SK-N-SH treated with all-trans-retinoic acid at 6 μM for 48 hours (cell line): ENCODE measurements at regions not wholly inside any gene's neighbourhood (a gene's known extent, or its start where the extent isn't known, plus 50 kb on each side); places are given as distances from the start of the nearest gene placed in this dataset.

Experiments
- ATAC-seq: fragments of 200-7000 bp; cut with Tn5 transposase; 3 replicates; pipeline ENCODE4 v1.9.1; 2020; ENCODE audit warnings: mild to moderate bottlenecking, moderate library complexity
- ARNTL ChIP-seq: fragments of 450-650 bp; formaldehyde crosslinking; IDR thresholded peaks from 2 replicates; pipeline ENCODE4 v1.5.0; 2020; ENCODE audit warnings: low read depth, mild to moderate bottlenecking, moderate library complexity, borderline replicate concordance
- BACH2 ChIP-seq: fragments of 250-450 bp; sonication (Bioruptor Pico); IDR thresholded peaks from 2 replicates; pipeline ENCODE4 v1.9.0; 2021; ENCODE audit warnings: mild to moderate bottlenecking, borderline replicate concordance
- CSDC2 ChIP-seq: fragments of 250-450 bp; sonication (Bioruptor Pico); IDR thresholded peaks from 2 replicates; pipeline ENCODE4 v1.5.0; 2020; ENCODE audit warnings: mild to moderate bottlenecking, moderate library complexity
- ESRRG ChIP-seq: fragments of 250-450 bp; sonication (Bioruptor Pico); IDR thresholded peaks from 2 replicates; pipeline ENCODE4 v1.6.1; 2021; ENCODE audit warnings: mild to moderate bottlenecking
- GLIS3 ChIP-seq: fragments of 250-450 bp; sonication (Bioruptor Pico); IDR thresholded peaks from 2 replicates; pipeline ENCODE4 v1.5.0; 2020; ENCODE audit warnings: mild to moderate bottlenecking, moderate library complexity
- ISL1 ChIP-seq: fragments of 250-450 bp; sonication (Bioruptor Pico); IDR thresholded peaks from 2 replicates; pipeline ENCODE4 v2.1.2; 2022; ENCODE audit warnings: mild to moderate bottlenecking, moderate library complexity
- OSR1 ChIP-seq: fragments of 250-450 bp; sonication (Bioruptor Pico); IDR thresholded peaks from 2 replicates; pipeline ENCODE4 v1.8.0; 2022; ENCODE audit warnings: moderate library complexity, mild to moderate bottlenecking, inconsistent platforms
- PPARA ChIP-seq: fragments of 250-450 bp; sonication (Bioruptor Pico); IDR thresholded peaks from 2 replicates; pipeline ENCODE4 v1.5.0; 2020; ENCODE audit warnings: mild to moderate bottlenecking, borderline replicate concordance
- RARB ChIP-seq: fragments of 250-450 bp; sonication (Bioruptor Pico); IDR thresholded peaks from 2 replicates; pipeline ENCODE4 v1.8.0; 2021; ENCODE audit warnings: mild to moderate bottlenecking, moderate library complexity
- TCF4 ChIP-seq: fragments of 250-450 bp; sonication (Bioruptor Pico); IDR thresholded peaks from 2 replicates; pipeline ENCODE4 v1.8.0; 2021; ENCODE audit warnings: mild to moderate bottlenecking, moderate library complexity, borderline replicate concordance
- TOX ChIP-seq: fragments of 250-450 bp; sonication (Bioruptor Pico); IDR thresholded peaks from 2 replicates; pipeline ENCODE4 v1.8.0; 2021; ENCODE audit warnings: mild to moderate bottlenecking, moderate library complexity, borderline replicate concordance
- ZC3H10 ChIP-seq: fragments of 250-450 bp; sonication (Bioruptor Pico); IDR thresholded peaks from 2 replicates; pipeline ENCODE4 v1.5.1; 2021; ENCODE audit warnings: mild to moderate bottlenecking, moderate library complexity
- ZFP3 ChIP-seq: fragments of 250-450 bp; sonication (Bioruptor Pico); IDR thresholded peaks from 2 replicates; pipeline ENCODE4 v1.5.0; 2020; ENCODE audit warnings: mild to moderate bottlenecking, moderate library complexity
- ZFP30 ChIP-seq: fragments of 450-650 bp; formaldehyde crosslinking; IDR thresholded peaks from 2 replicates; pipeline ENCODE4 v1.5.0; 2022; ENCODE audit warnings: mild to moderate bottlenecking, moderate library complexity
- ZNF565 ChIP-seq: fragments of 450-650 bp; formaldehyde crosslinking; conservative IDR thresholded peaks from 2 replicates; pipeline ENCODE4 v1.5.0; 2020; ENCODE audit warnings: low read depth, mild to moderate bottlenecking, moderate library complexity
- ZNF70 ChIP-seq: fragments of 450-650 bp; formaldehyde crosslinking; IDR thresholded peaks from 2 replicates; pipeline ENCODE4 v1.5.0; 2020; ENCODE audit warnings: mild to moderate bottlenecking, moderate library complexity
- ZNF8 ChIP-seq: fragments of 450-650 bp; formaldehyde crosslinking; IDR thresholded peaks from 2 replicates; pipeline ENCODE4 v1.5.0; 2020; ENCODE audit warnings: mild to moderate bottlenecking, moderate library complexity
- TF ChIP-seq, protein P1 (sequence below): fragments of 250-450 bp; sonication (Bioruptor Pico); IDR thresholded peaks from 2 replicates; pipeline ENCODE4 v1.5.1; 2020; ENCODE audit warnings: low read depth, mild to moderate bottlenecking, moderate library complexity
- TF ChIP-seq, protein P2 (sequence below): fragments of 250-450 bp; sonication (Bioruptor Pico); IDR thresholded peaks from 2 replicates; pipeline ENCODE4 v1.8.0; 2021; ENCODE audit warnings: low read depth, mild to moderate bottlenecking, moderate library complexity, borderline replicate concordance
- TF ChIP-seq, protein P3 (sequence below): fragments of 250-450 bp; sonication (Bioruptor Pico); IDR thresholded peaks from 2 replicates; pipeline ENCODE4 v1.5.0; 2020; ENCODE audit warnings: mild to moderate bottlenecking, moderate library complexity
- TF ChIP-seq, protein P4 (sequence below): fragments of 250-450 bp; sonication (Bioruptor Pico); IDR thresholded peaks from 2 replicates; pipeline ENCODE4 v1.5.1; 2021; ENCODE audit warnings: mild to moderate bottlenecking, moderate library complexity

DNA sequence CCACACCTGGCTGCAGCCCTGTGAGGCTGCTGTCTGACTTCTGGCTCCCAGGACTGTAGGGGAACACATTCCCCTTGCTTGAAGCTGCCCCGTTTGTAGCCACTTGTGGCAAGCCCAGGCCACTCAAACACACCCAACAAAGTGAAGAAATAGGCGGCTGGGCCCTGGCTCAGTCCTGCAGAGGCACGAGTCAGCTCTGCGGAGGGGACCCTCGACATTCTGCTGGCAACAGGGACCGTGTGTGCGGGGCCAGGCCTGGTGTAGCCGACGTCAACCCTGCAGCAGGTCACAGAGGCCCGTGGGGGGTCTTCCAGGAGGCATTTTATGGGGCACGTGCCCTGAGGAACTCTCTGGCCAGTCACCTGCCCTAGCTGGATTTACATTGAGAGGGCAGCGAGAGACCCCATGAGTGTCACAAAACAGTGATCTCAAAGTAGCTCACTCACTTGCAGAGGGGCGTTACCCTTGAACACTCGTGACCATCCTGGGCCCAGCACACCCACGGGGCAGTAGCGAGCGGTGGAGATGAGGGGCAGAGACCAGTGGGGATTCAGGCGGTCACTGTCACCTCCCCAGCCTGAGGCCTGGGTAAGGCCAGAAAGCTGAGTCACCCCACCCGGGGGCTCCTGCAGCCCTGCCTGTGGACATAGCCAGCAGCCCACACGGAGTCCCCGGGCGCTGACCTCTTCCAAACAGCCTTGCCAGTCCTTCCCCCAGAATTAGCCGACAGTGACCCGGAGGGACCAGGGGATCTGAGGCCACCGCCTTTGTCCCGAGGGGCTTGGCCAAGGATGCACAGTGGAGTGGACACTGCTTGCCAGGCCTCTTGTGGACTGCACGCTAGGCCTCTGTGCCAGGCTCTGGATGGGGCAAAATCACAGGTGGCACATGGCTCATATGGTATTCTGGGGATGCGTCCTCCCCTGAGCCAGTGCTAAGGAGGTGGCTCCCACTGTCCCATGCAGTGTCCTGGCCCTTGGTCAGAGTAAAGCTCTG lies 139.5 kb downstream of the CTTN start:
- ATAC-seq: no peak
- TF ChIP-seq BACH2 (CRISPR knock-in tag) (no peak), GLIS3 (no peak), TCF4 (CRISPR knock-in tag) (no peak), CSDC2 (no peak), ESRRG (no peak), RARB (CRISPR knock-in tag) (no peak), TOX (CRISPR knock-in tag) (no peak), ISL1 (CRISPR knock-in tag) (no peak), OSR1 (CRISPR knock-in tag) (no peak), ARNTL (no peak), ZNF565 (CRISPR knock-in tag) (no peak), ZFP3 (CRISPR knock-in tag) (no peak), ZNF70 (no peak)
- TF ChIP-seq, protein P1, sequence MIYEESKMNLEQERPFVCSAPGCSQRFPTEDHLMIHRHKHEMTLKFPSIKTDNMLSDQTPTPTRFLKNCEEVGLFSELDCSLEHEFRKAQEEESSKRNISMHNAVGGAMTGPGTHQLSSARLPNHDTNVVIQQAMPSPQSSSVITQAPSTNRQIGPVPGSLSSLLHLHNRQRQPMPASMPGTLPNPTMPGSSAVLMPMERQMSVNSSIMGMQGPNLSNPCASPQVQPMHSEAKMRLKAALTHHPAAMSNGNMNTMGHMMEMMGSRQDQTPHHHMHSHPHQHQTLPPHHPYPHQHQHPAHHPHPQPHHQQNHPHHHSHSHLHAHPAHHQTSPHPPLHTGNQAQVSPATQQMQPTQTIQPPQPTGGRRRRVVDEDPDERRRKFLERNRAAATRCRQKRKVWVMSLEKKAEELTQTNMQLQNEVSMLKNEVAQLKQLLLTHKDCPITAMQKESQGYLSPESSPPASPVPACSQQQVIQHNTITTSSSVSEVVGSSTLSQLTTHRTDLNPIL (CRISPR knock-in tag): no peak
- TF ChIP-seq, protein P2, sequence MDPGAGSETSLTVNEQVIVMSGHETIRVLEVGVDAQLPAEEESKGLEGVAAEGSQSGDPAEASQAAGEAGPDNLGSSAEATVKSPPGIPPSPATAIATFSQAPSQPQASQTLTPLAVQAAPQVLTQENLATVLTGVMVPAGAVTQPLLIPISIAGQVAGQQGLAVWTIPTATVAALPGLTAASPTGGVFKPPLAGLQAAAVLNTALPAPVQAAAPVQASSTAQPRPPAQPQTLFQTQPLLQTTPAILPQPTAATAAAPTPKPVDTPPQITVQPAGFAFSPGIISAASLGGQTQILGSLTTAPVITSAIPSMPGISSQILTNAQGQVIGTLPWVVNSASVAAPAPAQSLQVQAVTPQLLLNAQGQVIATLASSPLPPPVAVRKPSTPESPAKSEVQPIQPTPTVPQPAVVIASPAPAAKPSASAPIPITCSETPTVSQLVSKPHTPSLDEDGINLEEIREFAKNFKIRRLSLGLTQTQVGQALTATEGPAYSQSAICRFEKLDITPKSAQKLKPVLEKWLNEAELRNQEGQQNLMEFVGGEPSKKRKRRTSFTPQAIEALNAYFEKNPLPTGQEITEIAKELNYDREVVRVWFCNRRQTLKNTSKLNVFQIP (CRISPR knock-in tag): no peak
- TF ChIP-seq, protein P3, sequence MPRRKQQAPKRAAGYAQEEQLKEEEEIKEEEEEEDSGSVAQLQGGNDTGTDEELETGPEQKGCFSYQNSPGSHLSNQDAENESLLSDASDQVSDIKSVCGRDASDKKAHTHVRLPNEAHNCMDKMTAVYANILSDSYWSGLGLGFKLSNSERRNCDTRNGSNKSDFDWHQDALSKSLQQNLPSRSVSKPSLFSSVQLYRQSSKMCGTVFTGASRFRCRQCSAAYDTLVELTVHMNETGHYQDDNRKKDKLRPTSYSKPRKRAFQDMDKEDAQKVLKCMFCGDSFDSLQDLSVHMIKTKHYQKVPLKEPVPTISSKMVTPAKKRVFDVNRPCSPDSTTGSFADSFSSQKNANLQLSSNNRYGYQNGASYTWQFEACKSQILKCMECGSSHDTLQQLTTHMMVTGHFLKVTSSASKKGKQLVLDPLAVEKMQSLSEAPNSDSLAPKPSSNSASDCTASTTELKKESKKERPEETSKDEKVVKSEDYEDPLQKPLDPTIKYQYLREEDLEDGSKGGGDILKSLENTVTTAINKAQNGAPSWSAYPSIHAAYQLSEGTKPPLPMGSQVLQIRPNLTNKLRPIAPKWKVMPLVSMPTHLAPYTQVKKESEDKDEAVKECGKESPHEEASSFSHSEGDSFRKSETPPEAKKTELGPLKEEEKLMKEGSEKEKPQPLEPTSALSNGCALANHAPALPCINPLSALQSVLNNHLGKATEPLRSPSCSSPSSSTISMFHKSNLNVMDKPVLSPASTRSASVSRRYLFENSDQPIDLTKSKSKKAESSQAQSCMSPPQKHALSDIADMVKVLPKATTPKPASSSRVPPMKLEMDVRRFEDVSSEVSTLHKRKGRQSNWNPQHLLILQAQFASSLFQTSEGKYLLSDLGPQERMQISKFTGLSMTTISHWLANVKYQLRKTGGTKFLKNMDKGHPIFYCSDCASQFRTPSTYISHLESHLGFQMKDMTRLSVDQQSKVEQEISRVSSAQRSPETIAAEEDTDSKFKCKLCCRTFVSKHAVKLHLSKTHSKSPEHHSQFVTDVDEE: no peak

DNA sequence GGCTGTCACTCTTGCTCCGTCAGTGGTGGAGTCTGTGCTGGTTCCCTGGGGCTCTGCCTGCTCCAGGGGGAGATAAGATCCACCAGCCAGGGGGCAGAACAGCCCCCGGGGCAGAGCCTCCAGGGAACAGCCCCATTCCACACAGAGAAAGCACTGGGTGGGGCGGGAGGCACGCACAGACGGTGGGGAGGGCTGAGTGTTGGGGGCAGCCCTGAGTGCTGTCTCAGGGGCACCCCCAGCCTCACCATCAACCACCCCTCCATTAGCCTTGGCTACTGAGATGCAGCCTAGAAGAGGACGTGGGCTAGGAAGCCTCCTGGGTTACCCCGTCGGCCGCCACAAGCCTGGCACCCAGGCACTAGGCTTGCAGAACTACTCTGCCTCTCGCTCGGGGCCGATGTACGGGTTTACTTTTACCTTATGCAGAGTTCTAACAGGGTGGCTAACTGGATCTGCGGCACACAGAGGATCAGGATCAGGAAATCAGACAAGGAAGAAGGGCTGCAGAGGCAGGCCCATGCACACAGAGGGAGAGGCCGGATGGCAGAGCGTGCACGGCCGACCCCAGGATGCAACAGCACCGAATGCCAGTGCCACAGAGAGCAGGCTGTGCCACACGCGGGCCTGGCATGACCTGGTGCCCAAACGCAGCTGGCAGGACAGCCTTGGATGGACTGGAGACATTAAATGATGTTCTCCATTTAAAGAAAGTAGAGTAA lies 140.5 kb downstream of the CTTN start:
- no peak for ATAC-seq
- TF ChIP-seq ISL1 (CRISPR knock-in tag) (no peak), ZNF565 (CRISPR knock-in tag) (no peak), ZFP3 (CRISPR knock-in tag) (no peak), ZNF8 (CRISPR knock-in tag) (no peak)
- TF ChIP-seq, protein P2 (CRISPR knock-in tag): no peak
- TF ChIP-seq, all 23 proteins: peak for 0

DNA sequence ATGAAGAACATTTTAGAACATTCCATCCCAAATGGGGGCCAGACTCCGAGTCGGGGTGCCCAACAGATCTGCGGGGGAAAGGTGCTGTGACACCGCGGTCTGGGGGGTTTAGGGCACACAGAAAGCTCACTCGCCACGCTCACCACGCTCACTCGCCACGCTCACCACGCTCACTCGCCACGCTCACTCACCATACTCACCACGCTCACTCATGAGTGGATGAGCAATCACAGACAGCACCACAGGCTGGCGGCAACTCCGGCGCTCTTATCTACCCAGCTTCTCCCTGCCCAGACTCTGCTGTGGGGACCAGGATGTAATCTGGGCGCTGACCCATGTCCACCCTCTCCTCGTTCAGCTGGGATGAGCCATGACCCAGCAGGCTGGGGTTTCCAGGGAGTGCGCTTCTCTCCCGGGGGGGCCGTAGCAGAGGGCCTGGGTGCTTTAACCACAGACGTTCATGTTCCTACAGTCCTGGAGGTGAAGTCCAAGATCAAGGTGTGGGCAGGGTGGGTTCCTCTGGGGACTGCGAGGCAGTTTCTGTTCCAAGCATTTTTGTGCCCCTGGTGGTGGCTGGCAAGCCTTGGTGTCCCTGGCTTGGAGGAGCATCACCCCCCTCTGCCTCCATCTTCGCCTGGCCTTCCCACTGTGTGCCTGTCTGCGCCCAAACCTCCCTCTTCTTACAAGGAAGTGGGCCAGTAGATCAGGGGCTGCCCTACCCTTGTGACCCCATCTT lies 141.2 kb downstream of the CTTN start:
- TF ChIP-seq TCF4 (CRISPR knock-in tag) (no peak), ISL1 (CRISPR knock-in tag) (no peak), ZFP30 (CRISPR knock-in tag) (no peak), ZNF8 (CRISPR knock-in tag) (no peak), RARB (CRISPR knock-in tag) (no peak), ZC3H10 (CRISPR knock-in tag) (no peak), PPARA (no peak), GLIS3 (no peak), ZNF565 (CRISPR knock-in tag) (no peak)
- TF ChIP-seq, protein P4, sequence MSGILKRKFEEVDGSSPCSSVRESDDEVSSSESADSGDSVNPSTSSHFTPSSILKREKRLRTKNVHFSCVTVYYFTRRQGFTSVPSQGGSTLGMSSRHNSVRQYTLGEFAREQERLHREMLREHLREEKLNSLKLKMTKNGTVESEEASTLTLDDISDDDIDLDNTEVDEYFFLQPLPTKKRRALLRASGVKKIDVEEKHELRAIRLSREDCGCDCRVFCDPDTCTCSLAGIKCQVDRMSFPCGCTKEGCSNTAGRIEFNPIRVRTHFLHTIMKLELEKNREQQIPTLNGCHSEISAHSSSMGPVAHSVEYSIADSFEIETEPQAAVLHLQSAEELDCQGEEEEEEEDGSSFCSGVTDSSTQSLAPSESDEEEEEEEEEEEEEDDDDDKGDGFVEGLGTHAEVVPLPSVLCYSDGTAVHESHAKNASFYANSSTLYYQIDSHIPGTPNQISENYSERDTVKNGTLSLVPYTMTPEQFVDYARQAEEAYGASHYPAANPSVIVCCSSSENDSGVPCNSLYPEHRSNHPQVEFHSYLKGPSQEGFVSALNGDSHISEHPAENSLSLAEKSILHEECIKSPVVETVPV (CRISPR knock-in tag): no peak

More for the DNA sequence above, 141.2 kb downstream of the CTTN start:
- no peak for ATAC-seq
